ENCODE measurements at regions not wholly inside any gene's neighbourhood (a gene's known extent, or its start where the extent isn't known, plus 50 kb on each side); places are given as distances from the start of the nearest gene placed in this dataset.

- TF ChIP-seq, protein P1, sequence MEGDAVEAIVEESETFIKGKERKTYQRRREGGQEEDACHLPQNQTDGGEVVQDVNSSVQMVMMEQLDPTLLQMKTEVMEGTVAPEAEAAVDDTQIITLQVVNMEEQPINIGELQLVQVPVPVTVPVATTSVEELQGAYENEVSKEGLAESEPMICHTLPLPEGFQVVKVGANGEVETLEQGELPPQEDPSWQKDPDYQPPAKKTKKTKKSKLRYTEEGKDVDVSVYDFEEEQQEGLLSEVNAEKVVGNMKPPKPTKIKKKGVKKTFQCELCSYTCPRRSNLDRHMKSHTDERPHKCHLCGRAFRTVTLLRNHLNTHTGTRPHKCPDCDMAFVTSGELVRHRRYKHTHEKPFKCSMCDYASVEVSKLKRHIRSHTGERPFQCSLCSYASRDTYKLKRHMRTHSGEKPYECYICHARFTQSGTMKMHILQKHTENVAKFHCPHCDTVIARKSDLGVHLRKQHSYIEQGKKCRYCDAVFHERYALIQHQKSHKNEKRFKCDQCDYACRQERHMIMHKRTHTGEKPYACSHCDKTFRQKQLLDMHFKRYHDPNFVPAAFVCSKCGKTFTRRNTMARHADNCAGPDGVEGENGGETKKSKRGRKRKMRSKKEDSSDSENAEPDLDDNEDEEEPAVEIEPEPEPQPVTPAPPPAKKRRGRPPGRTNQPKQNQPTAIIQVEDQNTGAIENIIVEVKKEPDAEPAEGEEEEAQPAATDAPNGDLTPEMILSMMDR (IDR thresholded peaks at IDR 0.05; ENCODE audit: insufficient read depth, low read depth, low read length): no peak
- no peak for TF ChIP-seq EZH2 (IDR thresholded peaks at IDR 0.05; ENCODE audit: insufficient read depth, low read length)
These were observed 697.0 kb upstream of the INTU start for GRCh38 chr4:126935801-126936200.
